ENCODE measurements at regions not wholly inside any gene's neighbourhood (a gene's known extent, or its start where the extent isn't known, plus 50 kb on each side); places are given as distances from the start of the nearest gene placed in this dataset.

GRCh38 chr18:47390410-47391024 lies 139.1 kb upstream of the SKOR2 start:
- WGBS (ENCODE audit: low lambda C conversion rate): 20% methylated on average over 1 of the region's 3 CpGs
- Histone ChIP-seq H4K20me1 (ENCODE audit: insufficient read depth, low read length) (no peaks in the 10 kb centered on the region), H3K79me2 (ENCODE audit: insufficient read depth, low read length) (no peaks in the 10 kb centered on the region), H3K9me3 (ENCODE audit: low read length) (no peaks in the 10 kb centered on the region), H3K4me2 (ENCODE audit: low read depth, low read length) (no peak overlapping the region), H3K27me3 (ENCODE audit: control insufficient read depth in 1 of 2, insufficient read depth in 2 of 2, low read length in 2 of 2) (no peaks in the 10 kb centered on the region; a peak in 1 of 5 replicates), H3K36me3 (replicated peaks in 1 of 2; ENCODE audit: control insufficient read depth in 1 of 2, insufficient read depth in 2 of 2, low read length in 2 of 2) (no peaks in the 10 kb centered on the region), H3K4me3 (replicated peaks in 1 of 3; ENCODE audit: insufficient read depth in 1 of 3, low read depth in 2 of 3, low read length in 3 of 3) (no peak overlapping the region), H3K27ac (ENCODE audit: extremely low read length, insufficient read depth, low read length) (no peak overlapping the region), H3K4me1 (ENCODE audit: insufficient read depth, low read length) (no peaks in the 10 kb centered on the region), H2AFZ (ENCODE audit: low read length) (no peak overlapping the region), H3K9ac (ENCODE audit: insufficient read depth, low read depth, low read length) (no peak overlapping the region)
- in situ Hi-C loops (cut with HindIII; ENCODE audit: extremely low pct_ligation_motif_present, low pct_unique_long_range_greater_than_20kb): no loop called here
- no TSS peak for BruUV-seq (replicated peaks)
- intact Hi-C loops (cut with micrococcal nuclease; ENCODE audit: unreplicated experiment): no loop called here
- CTCF ChIA-PET (ENCODE audit: low intra/inter-chr PET ratio, low total read pairs): no interaction called here
- ATAC-seq: no peak
- FAIRE-seq: no peak
- POLR2A ChIA-PET: no interaction called here
- no peak for TF ChIP-seq ZNF674 (CRISPR knock-in tag; IDR thresholded peaks at IDR 0.05; ENCODE audit: low read depth)
- no peak for TF ChIP-seq ZNF256 (CRISPR knock-in tag; conservative IDR thresholded peaks at IDR 0.05)
- no peak for TF ChIP-seq ZNF18 (CRISPR knock-in tag; IDR thresholded peaks at IDR 0.05; ENCODE audit: insufficient replicate concordance)
- TF ChIP-seq CHCHD3 (CRISPR knock-in tag; IDR thresholded peaks at IDR 0.05): no peak
- TF ChIP-seq ZFY (CRISPR knock-in tag; IDR thresholded peaks at IDR 0.05): no peak
- DNase-seq (ENCODE audit: low spot score): no peak

- 0% methylated on average over 2 of the region's 2 CpGs for WGBS (ENCODE audit: low lambda C conversion rate)
- TF ChIP-seq ZNF574 (CRISPR knock-in tag; IDR thresholded peaks at IDR 0.05) (no peak), ZNF414 (CRISPR knock-in tag; IDR thresholded peaks at IDR 0.05) (no peak), ZBTB25 (CRISPR knock-in tag; IDR thresholded peaks at IDR 0.05) (no peak), STAT6 (CRISPR knock-in tag; IDR thresholded peaks at IDR 0.05; ENCODE audit: borderline replicate concordance) (no peak)
These were observed 137.8 kb upstream of the SKOR2 start for GRCh38 chr18:47389210-47389609.

More at GRCh38 chr18:47389210-47389609, 137.8 kb upstream of the SKOR2 start:
- intact Hi-C loops (cut with micrococcal nuclease; ENCODE audit: unreplicated experiment): no loop called here
- no peaks in the 10 kb centered on the region for H3K36me3 ChIP-seq (replicated peaks in 1 of 2; ENCODE audit: control insufficient read depth in 1 of 2, insufficient read depth in 2 of 2, low read length in 2 of 2)
- no peak overlapping the region for H3K9ac ChIP-seq (ENCODE audit: insufficient read depth, low read depth, low read length)
- H3K4me1 ChIP-seq (ENCODE audit: insufficient read depth, low read length): no peaks in the 10 kb centered on the region
- H3K4me2 ChIP-seq (ENCODE audit: low read depth, low read length): no peak overlapping the region
- ChIA-PET POLR2A (no interaction called here), CTCF (ENCODE audit: low intra/inter-chr PET ratio, low total read pairs) (no interaction called here)
- no peaks in the 10 kb centered on the region for H3K9me3 ChIP-seq (ENCODE audit: low read length)
- in situ Hi-C loops (cut with HindIII; ENCODE audit: extremely low pct_ligation_motif_present, low pct_unique_long_range_greater_than_20kb): no loop called here
- no TSS peak for BruUV-seq (replicated peaks)
- no peak overlapping the region for H3K4me3 ChIP-seq (replicated peaks in 1 of 3; ENCODE audit: insufficient read depth in 1 of 3, low read depth in 2 of 3, low read length in 3 of 3)
- no peak overlapping the region for H2AFZ ChIP-seq (ENCODE audit: low read length)
- ATAC-seq (no peak), DNase-seq (ENCODE audit: low spot score) (no peak), FAIRE-seq (no peak)
- no peaks in the 10 kb centered on the region; a peak in 1 of 5 replicates for H3K27me3 ChIP-seq (ENCODE audit: control insufficient read depth in 1 of 2, insufficient read depth in 2 of 2, low read length in 2 of 2)
- no peaks in the 10 kb centered on the region for H3K79me2 ChIP-seq (ENCODE audit: insufficient read depth, low read length)
- no peak overlapping the region for H3K27ac ChIP-seq (ENCODE audit: extremely low read length, insufficient read depth, low read length)
- H4K20me1 ChIP-seq (ENCODE audit: insufficient read depth, low read length): no peaks in the 10 kb centered on the region
